Left ventricle myocardium inferior (tissue), 1 donor: ENCODE measurements at regions not wholly inside any gene's neighbourhood (a gene's known extent, or its start where the extent isn't known, plus 50 kb on each side); places are given as distances from the start of the nearest gene placed in this dataset.

Source experiments
- DNase-seq: peaks from one replicate; pipeline ENCODE4 v3.0.0-alpha.2; 2020
- H3K27ac ChIP-seq: fragments of 200-600 bp; replicated peaks from 2 replicates; pipeline ENCODE4 v1.8.0; 2021
- H3K27me3 ChIP-seq: fragments of 200-600 bp; 2 replicates; pipeline ENCODE4 v1.8.0; 2021; ENCODE audit warnings: low read depth
- H3K36me3 ChIP-seq: fragments of 200-600 bp; 2 replicates; pipeline ENCODE4 v1.8.0; 2021
- H3K4me1 ChIP-seq: fragments of 200-600 bp; 2 replicates; pipeline ENCODE4 v1.8.0; 2021
- H3K4me3 ChIP-seq: fragments of 200-600 bp; 2 replicates; pipeline ENCODE4 v1.8.0; 2021; ENCODE audit warnings: mild to moderate bottlenecking, moderate library complexity
- H3K9me3 ChIP-seq: fragments of 200-600 bp; replicated peaks from 2 replicates; pipeline ENCODE4 v1.8.0; 2021
- CTCF ChIP-seq: fragments of 200-600 bp; IDR thresholded peaks from 2 replicates; pipeline ENCODE4 v1.8.0; 2021; ENCODE audit warnings: antibody characterized with exemption, mild to moderate bottlenecking, borderline replicate concordance
- intact Hi-C: fragments of 100-400 bp; cut with micrococcal nuclease; formaldehyde crosslinking; loops from one replicate; pipeline ENCODE4 v1.11.0; 2022
- donor health status: DM: no; HTN: yes; CAD: no; lungs with severe emphysema.

GRCh38 chr4:138428611-138429010 is 186.5 kb upstream of the SLC7A11 start:
- H3K9me3 ChIP-seq, result peaks cover 14% of the 10 kb centered on the region
- H3K36me3 ChIP-seq, result no peaks in the 10 kb centered on the region
- H3K27me3 ChIP-seq, result no peaks in the 10 kb centered on the region
- no peaks in the 10 kb centered on the region for H3K4me1 ChIP-seq
- no peak overlapping the region for H3K27ac ChIP-seq
- no peak for DNase-seq
- no peak overlapping the region for H3K4me3 ChIP-seq
- TF ChIP-seq CTCF, result no peak
- intact Hi-C loops, result no loop called here

DNA sequence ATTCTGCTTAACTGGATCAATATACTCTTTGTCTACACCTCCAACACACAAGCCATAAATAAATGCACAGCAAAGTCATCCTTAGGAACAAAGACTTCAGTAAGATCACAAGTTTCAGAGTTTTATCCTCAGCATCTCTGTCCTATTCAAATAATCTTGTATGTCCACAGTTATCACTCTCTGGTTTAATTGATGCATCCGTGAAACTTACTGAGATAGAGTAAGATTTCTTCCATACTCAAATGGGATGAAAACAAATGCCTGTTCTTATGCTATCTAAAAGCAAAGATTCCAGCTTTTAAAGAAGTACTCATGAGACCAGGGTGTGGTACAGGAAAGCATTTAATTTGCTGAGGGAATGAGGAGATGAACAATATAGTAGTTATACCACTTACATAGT is 184.6 kb upstream of the SLC7A11 start:
- H3K27ac ChIP-seq, result no peak overlapping the region
- H3K4me3 ChIP-seq, result no peak overlapping the region
- TF ChIP-seq CTCF, result no peak
- H3K4me1 ChIP-seq, result no peaks in the 10 kb centered on the region
- no peak for DNase-seq
- H3K36me3 ChIP-seq, result no peaks in the 10 kb centered on the region
- no peaks in the 10 kb centered on the region for H3K9me3 ChIP-seq
- H3K27me3 ChIP-seq, result no peaks in the 10 kb centered on the region
- intact Hi-C loops, result no loop called here

DNA sequence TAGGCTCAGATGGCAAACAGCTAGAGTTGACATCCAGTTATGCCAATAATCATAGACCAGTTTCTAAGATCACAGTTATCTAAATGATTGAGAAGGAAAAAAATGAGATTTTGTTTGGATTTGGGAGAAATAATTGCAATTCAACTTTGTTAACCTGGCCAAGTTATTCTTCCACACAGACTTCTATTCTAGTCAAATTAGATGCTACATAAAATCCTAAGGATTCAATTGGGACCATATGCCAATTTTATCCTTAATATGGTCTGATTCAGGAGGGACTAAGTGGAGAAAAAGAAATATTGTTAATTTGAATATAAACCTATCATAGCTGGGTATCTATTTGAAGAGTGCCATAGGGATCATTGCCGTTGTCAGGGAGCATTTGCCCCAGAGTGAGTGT is 178.3 kb upstream of the SLC7A11 start:
- H3K4me3 ChIP-seq, result no peak overlapping the region
- no peaks in the 10 kb centered on the region for H3K36me3 ChIP-seq
- H3K4me1 ChIP-seq, result no peaks in the 10 kb centered on the region
- no peaks in the 10 kb centered on the region for H3K27me3 ChIP-seq
- DNase-seq, result no peak
- no peak overlapping the region for H3K27ac ChIP-seq
- intact Hi-C loops, result no loop called here
- no peak for TF ChIP-seq CTCF
- no peaks in the 10 kb centered on the region for H3K9me3 ChIP-seq

GRCh38 chr4:138414202-138414601 is 172.1 kb upstream of the SLC7A11 start:
- no peak for DNase-seq
- intact Hi-C loops, result no loop called here
- no peaks in the 10 kb centered on the region for H3K4me1 ChIP-seq
- no peaks in the 10 kb centered on the region for H3K9me3 ChIP-seq
- H3K4me3 ChIP-seq, result no peak overlapping the region
- H3K36me3 ChIP-seq, result no peaks in the 10 kb centered on the region
- no peaks in the 10 kb centered on the region for H3K27me3 ChIP-seq
- no peak for TF ChIP-seq CTCF
- H3K27ac ChIP-seq, result no peak overlapping the region

DNA sequence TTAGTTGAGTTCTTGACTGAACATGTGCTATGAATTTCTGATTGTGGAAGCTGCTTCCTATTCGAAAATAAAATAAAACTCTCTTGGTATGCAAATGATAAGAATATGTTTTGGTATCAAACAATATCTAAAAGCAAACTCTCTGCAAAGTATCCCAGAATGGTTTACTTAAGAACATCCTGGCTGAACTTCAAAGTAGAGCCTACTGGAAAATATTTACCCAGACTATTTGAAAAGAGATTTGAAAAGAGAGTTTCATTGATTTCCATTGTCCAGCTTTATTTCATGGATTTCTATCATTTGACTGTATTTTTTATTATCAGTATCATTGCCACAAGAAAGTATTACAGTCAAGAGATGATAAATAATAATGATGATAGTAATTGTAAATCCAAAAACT is 171.1 kb upstream of the SLC7A11 start:
- no peak overlapping the region for H3K4me3 ChIP-seq
- H3K36me3 ChIP-seq, result no peaks in the 10 kb centered on the region
- no peak overlapping the region for H3K27ac ChIP-seq
- intact Hi-C loops, result no loop called here
- TF ChIP-seq CTCF, result no peak
- no peaks in the 10 kb centered on the region for H3K4me1 ChIP-seq
- DNase-seq, result no peak
- no peaks in the 10 kb centered on the region for H3K27me3 ChIP-seq
- H3K9me3 ChIP-seq, result no peaks in the 10 kb centered on the region

- intact Hi-C loops, result no loop called here
- H3K36me3 ChIP-seq, result no peaks in the 10 kb centered on the region
- H3K4me3 ChIP-seq, result no peak overlapping the region
- H3K9me3 ChIP-seq, result no peaks in the 10 kb centered on the region
- no peak overlapping the region for H3K27ac ChIP-seq
- no peaks in the 10 kb centered on the region for H3K27me3 ChIP-seq
- DNase-seq, result no peak
- no peaks in the 10 kb centered on the region for H3K4me1 ChIP-seq
- TF ChIP-seq CTCF, result no peak
These were observed 170.7 kb upstream of the SLC7A11 start for GRCh38 chr4:138412847-138413246.
